Karpas-422 (cell line): ENCODE measurements at regions not wholly inside any gene's neighbourhood (a gene's known extent, or its start where the extent isn't known, plus 50 kb on each side); places are given as distances from the start of the nearest gene placed in this dataset.
A peak's percentile ranks its signal among the peaks of the same experiment; 100 is the strongest.

Source experiments
- DNase-seq: peaks from one replicate; pipeline ENCODE4 v3.0.0-alpha.2; 2015
- H2AFZ ChIP-seq: fragments of 200-600 bp; sonication (generic); 2 replicates; pipeline ENCODE4 v1.6.1; 2014; ENCODE audit warnings: antibody characterized with exemption, low read length, mixed read lengths
- H3K27ac ChIP-seq: fragments of 200-600 bp; sonication (generic); 2 replicates; pipeline ENCODE4 v1.5.1; 2014; ENCODE audit warnings: mild to moderate bottlenecking, low read length, moderate library complexity
- H3K27me3 ChIP-seq: fragments of 200-600 bp; sonication (generic); 2 replicates; pipeline ENCODE4 v1.6.1; 2014; ENCODE audit warnings: low read length, mixed read lengths
- H3K36me3 ChIP-seq: fragments of 200-600 bp; sonication (generic); 2 replicates; pipeline ENCODE4 v1.6.1; 2014; ENCODE audit warnings: low read length, mixed read lengths; ENCODE audit not compliant: insufficient read depth
- H3K4me1 ChIP-seq: fragments of 200-600 bp; sonication (generic); 2 replicates; pipeline ENCODE4 v1.6.1; 2014; ENCODE audit warnings: mild to moderate bottlenecking, low read length, mixed read lengths
- H3K4me2 ChIP-seq: fragments of 200-600 bp; sonication (generic); 2 replicates; pipeline ENCODE4 v1.6.1; 2014; ENCODE audit warnings: low read length, low read depth, mild to moderate bottlenecking; ENCODE audit not compliant: poor library complexity, severe bottlenecking
- H3K4me3 ChIP-seq: fragments of 200-600 bp; sonication (generic); 2 replicates; pipeline ENCODE4 v1.5.1; 2014; ENCODE audit warnings: mild to moderate bottlenecking, antibody characterized with exemption, low read length, mixed read lengths
- H3K79me2 ChIP-seq: fragments of 200-600 bp; sonication (generic); 2 replicates; pipeline ENCODE4 v1.6.1; 2014; ENCODE audit warnings: mild to moderate bottlenecking, low read length, mixed read lengths
- H3K9ac ChIP-seq: fragments of 200-600 bp; sonication (generic); 2 replicates; pipeline ENCODE4 v1.6.0; 2014; ENCODE audit warnings: low read length
- H3K9me2 ChIP-seq: fragments of 200-600 bp; sonication (generic), shearing (Covaris generic); replicated peaks from 2 replicates; pipeline ENCODE4 v1.6.0; 2014; ENCODE audit warnings: mild to moderate bottlenecking, low read length, moderate library complexity; ENCODE audit not compliant: insufficient read depth
- H3K9me3 ChIP-seq: fragments of 300-700, 200-600 bp; sonication (generic); 2 replicates; pipeline ENCODE4 v1.6.1; 2014; ENCODE audit warnings: low read length, mixed read lengths
- H4K20me1 ChIP-seq: fragments of 200-600 bp; sonication (generic); 2 replicates; pipeline ENCODE4 v1.6.1; 2014; ENCODE audit warnings: mild to moderate bottlenecking, antibody characterized with exemption, low read length, low read depth; ENCODE audit not compliant: insufficient read depth

DNA sequence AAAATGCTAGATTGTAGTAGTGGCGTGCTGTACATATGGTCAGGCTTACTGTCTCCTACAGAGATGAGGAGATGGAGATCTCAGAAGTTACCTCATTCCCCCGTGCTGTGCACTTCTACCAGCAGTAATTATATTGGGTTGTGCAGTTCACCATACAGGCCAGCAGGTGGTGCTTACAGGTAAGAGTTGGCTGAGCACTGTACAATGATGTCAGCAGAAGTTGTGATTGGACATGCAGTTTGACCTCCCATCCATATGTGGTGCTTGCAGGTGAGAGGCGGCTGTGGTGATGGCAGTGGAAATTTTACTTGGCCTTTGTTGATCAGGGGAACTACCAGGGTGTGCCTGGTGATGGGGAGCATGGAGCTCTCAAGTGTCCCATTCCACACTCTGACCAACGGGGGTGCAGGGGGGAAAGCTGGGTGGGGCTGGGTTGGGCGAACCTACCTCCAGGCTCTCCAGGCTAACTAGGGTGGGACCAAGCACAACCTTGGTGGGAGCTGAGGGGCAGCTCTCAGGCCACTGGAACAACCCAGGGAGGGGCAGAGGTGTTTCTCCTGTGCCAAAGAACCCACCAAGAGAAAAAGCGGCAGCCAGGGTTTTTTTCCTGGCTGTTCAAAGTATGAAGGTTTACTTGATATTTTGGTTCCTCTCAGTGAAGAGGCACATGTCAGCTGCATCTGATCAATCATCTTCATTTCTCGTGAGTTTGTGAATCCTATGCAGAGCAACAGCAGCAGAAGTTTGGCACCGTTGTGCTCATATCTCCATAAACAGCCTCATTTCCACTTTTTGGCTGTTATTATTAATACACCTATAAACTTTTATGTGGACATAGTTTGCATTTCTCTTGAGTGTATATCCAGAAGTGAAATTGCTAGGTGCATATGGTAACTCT, 73.8 kb upstream of the FREM3 start:
- no peaks in the 10 kb centered on the region for H3K9me3 ChIP-seq
- no peak overlapping the region for H3K9ac ChIP-seq
- no peak overlapping the region for H2AFZ ChIP-seq
- H3K27ac ChIP-seq: no peak overlapping the region
- peaks cover 4% of the 10 kb centered on the region for H3K4me1 ChIP-seq
- H3K36me3 ChIP-seq: no peaks in the 10 kb centered on the region
- H3K27me3 ChIP-seq: no peaks in the 10 kb centered on the region
- H3K79me2 ChIP-seq: no peaks in the 10 kb centered on the region
- peak; percentile 93 for DNase-seq
- H4K20me1 ChIP-seq: 0 out of 2 replicates have a peak, but pooled peaks cover 4% of the 10 kb centered on the region
- H3K9me2 ChIP-seq: no peaks in the 10 kb centered on the region
- H3K4me3 ChIP-seq: no peak overlapping the region
- H3K4me2 ChIP-seq: peak overlapping the region; percentile 3

DNA sequence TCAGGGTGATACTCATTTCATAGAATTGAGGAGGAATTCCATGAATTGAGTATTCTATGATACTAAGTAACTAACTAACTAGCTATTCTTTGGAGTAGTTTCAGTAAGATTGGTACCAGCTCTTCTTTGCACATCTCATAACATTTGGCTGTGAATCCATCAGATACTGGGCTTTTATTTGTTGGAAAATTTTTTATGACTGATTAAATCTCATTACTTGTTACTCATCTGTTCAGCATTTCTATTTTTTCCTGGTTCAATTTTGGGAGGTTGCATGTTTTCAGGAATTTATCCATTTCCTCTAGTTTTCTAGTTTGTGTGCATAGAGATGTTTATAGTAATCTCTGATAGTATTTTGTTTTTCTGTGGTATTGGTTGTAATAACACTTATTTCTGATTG, 70.8 kb upstream of the FREM3 start:
- Histone ChIP-seq H3K36me3 (no peaks in the 10 kb centered on the region), H4K20me1 (0 out of 2 replicates have a peak, but pooled peaks cover 4% of the 10 kb centered on the region), H3K9me2 (no peaks in the 10 kb centered on the region), H2AFZ (no peak overlapping the region), H3K9me3 (no peaks in the 10 kb centered on the region), H3K79me2 (no peaks in the 10 kb centered on the region), H3K27ac (no peak overlapping the region), H3K9ac (no peak overlapping the region), H3K27me3 (no peaks in the 10 kb centered on the region), H3K4me3 (no peak overlapping the region), H3K4me1 (peaks cover 4% of the 10 kb centered on the region), H3K4me2 (no peak overlapping the region)
- DNase-seq: no peak

DNA sequence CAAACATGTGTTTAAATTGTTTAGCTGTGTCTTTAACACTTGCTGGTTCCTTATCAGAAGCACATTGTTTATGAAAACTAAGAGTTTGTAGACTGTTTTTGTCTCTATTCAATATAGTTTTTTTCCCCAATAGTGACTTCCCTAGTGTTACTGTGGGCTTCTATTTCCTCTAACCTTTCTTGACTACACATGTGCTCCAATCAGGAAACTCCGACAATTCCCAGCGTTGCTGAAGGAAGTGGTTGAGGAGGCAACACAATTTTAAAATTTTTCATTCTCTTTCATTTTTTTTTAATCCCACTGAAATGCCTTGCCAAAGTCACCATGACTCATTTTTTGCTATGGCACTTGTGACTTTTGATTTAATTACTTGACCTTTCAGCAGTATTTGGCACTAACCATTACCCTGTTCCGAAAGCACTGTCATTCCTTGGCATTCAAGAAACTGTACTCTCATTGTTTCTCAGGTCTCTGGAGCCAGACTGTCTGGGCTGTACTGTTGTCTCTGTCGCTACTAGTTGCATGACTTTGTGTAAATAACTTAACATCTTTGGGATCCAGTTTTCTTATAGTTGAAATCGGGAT, 67.6 kb upstream of the FREM3 start:
- no peak overlapping the region for H2AFZ ChIP-seq
- 0 out of 2 replicates have a peak, but pooled peaks cover 4% of the 10 kb centered on the region for H4K20me1 ChIP-seq
- no peak overlapping the region for H3K27ac ChIP-seq
- H3K79me2 ChIP-seq: no peaks in the 10 kb centered on the region
- H3K4me2 ChIP-seq: no peak overlapping the region
- H3K4me1 ChIP-seq: no peaks in the 10 kb centered on the region
- no peak overlapping the region for H3K9ac ChIP-seq
- no peaks in the 10 kb centered on the region for H3K27me3 ChIP-seq
- H3K36me3 ChIP-seq: no peaks in the 10 kb centered on the region
- no peak overlapping the region for H3K4me3 ChIP-seq
- no peaks in the 10 kb centered on the region for H3K9me3 ChIP-seq
- H3K9me2 ChIP-seq: no peaks in the 10 kb centered on the region
- DNase-seq: no peak

DNA sequence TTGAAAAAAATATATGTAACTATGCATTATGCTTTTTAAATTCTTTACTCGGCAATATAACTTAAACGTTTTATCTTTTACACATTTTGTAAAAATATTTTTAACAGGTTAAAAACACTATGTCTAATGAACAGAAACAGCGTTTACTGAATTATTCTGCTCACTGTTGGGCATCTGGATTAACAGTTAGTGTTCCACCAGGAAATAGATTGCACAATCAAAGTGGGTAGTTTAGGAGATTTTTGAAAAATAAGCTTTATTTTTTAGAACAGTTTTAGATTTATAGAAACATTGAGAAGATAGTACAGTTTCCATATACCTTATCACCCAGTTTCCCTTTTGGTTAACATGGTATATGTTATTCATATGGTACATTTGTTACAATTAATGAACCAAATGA, 63.1 kb upstream of the FREM3 start:
- no peak for DNase-seq
- H3K79me2 ChIP-seq: no peaks in the 10 kb centered on the region
- no peak overlapping the region for H3K4me2 ChIP-seq
- no peaks in the 10 kb centered on the region for H4K20me1 ChIP-seq
- H3K27me3 ChIP-seq: 0 out of 2 replicates have a peak, but pooled peaks cover 3% of the 10 kb centered on the region
- no peaks in the 10 kb centered on the region for H3K9me3 ChIP-seq
- no peaks in the 10 kb centered on the region for H3K36me3 ChIP-seq
- H3K4me3 ChIP-seq: no peak overlapping the region
- no peaks in the 10 kb centered on the region for H3K9me2 ChIP-seq
- no peak overlapping the region for H3K9ac ChIP-seq
- no peak overlapping the region for H2AFZ ChIP-seq
- H3K27ac ChIP-seq: no peak overlapping the region
- H3K4me1 ChIP-seq: no peaks in the 10 kb centered on the region

DNA sequence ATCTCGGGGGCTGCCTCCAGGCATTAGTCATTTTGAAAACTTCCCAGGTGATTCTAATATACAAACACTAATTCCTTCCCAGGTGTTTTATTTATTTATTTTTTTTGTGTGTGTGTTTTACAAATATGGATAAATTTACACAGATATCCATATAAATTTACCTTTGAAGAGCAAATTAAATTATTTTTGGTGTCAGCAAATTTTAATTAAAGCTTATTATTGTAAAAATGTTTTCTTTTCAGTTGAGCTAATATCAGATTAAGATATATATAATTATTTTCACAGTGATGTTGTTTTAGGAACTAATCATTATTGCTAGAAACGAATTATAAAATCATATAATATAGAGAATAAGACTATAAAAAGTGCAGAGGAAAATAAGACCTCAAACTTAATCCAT, 62.0 kb upstream of the FREM3 start:
- Histone ChIP-seq H3K9ac (no peak overlapping the region), H3K36me3 (no peaks in the 10 kb centered on the region), H3K79me2 (no peaks in the 10 kb centered on the region), H3K27me3 (0 out of 2 replicates have a peak, but pooled peaks cover 3% of the 10 kb centered on the region), H3K4me1 (no peaks in the 10 kb centered on the region), H3K4me2 (no peak overlapping the region), H3K4me3 (no peak overlapping the region), H3K9me3 (no peaks in the 10 kb centered on the region), H3K9me2 (no peaks in the 10 kb centered on the region), H3K27ac (no peak overlapping the region), H2AFZ (no peak overlapping the region), H4K20me1 (no peaks in the 10 kb centered on the region)
- DNase-seq: no peak
